ENCODE measurements at regions not wholly inside any gene's neighbourhood (a gene's known extent, or its start where the extent isn't known, plus 50 kb on each side); places are given as distances from the start of the nearest gene placed in this dataset.

GRCh38 chr9:38256461-38256860 is 136.0 kb upstream of the ALDH1B1 start:
- H4K20me1 ChIP-seq (ENCODE audit: insufficient read depth, low read length): no peaks in the 10 kb centered on the region
- no peaks in the 10 kb centered on the region for H3K4me1 ChIP-seq (ENCODE audit: low read length)
- H3K27ac ChIP-seq (ENCODE audit: low read length): no peak overlapping the region
- no peak for DNase-seq
- no peaks in the 10 kb centered on the region for H3K79me2 ChIP-seq (ENCODE audit: low read length)
- H3F3A ChIP-seq (ENCODE audit: insufficient read depth, low read length): no peaks in the 10 kb centered on the region
- TF ChIP-seq EZH2 (optimal IDR thresholded peaks at IDR 0.05; ENCODE audit: low read depth, low read length) (no peak), EZH2phosphoT487 (IDR thresholded peaks at IDR 0.05; ENCODE audit: low read length) (no peak), CTCF (IDR thresholded peaks at IDR 0.05; ENCODE audit: low read length) (no peak)
- no peak overlapping the region for H3K4me3 ChIP-seq (ENCODE audit: low read length)
- no peak overlapping the region for H2AFZ ChIP-seq (ENCODE audit: low read length)
- no peaks in the 10 kb centered on the region for H3K27me3 ChIP-seq (replicated peaks; ENCODE audit: insufficient read depth, low read length)
- H3K36me3 ChIP-seq (replicated peaks; ENCODE audit: insufficient read depth, low read length): no peaks in the 10 kb centered on the region
- no peak overlapping the region for H3K9ac ChIP-seq (ENCODE audit: low read length)
- H3K9me2 ChIP-seq (replicated peaks; ENCODE audit: insufficient read depth, low read length): no peaks in the 10 kb centered on the region
- H3K9me3 ChIP-seq (replicated peaks; ENCODE audit: insufficient read depth, low read length): no peaks in the 10 kb centered on the region; the same call in 1 of the 2 replicates
- H3K4me2 ChIP-seq (ENCODE audit: low read depth, low read length): no peak overlapping the region

- DNase-seq: no peak
- Histone ChIP-seq H3K4me2 (ENCODE audit: low read depth, low read length) (no peak overlapping the region), H3K4me3 (ENCODE audit: low read length) (no peak overlapping the region), H2AFZ (ENCODE audit: low read length) (no peak overlapping the region), H3K9me2 (replicated peaks; ENCODE audit: insufficient read depth, low read length) (no peaks in the 10 kb centered on the region), H3K9ac (ENCODE audit: low read length) (no peak overlapping the region), H3K9me3 (replicated peaks; ENCODE audit: insufficient read depth, low read length) (no peaks in the 10 kb centered on the region; the same call in 1 of the 2 replicates), H3F3A (ENCODE audit: insufficient read depth, low read length) (no peaks in the 10 kb centered on the region), H4K20me1 (ENCODE audit: insufficient read depth, low read length) (no peaks in the 10 kb centered on the region), H3K27ac (ENCODE audit: low read length) (no peak overlapping the region), H3K27me3 (replicated peaks; ENCODE audit: insufficient read depth, low read length) (no peaks in the 10 kb centered on the region), H3K79me2 (ENCODE audit: low read length) (no peaks in the 10 kb centered on the region), H3K4me1 (ENCODE audit: low read length) (no peaks in the 10 kb centered on the region), H3K36me3 (replicated peaks; ENCODE audit: insufficient read depth, low read length) (no peaks in the 10 kb centered on the region)
- TF ChIP-seq EZH2 (optimal IDR thresholded peaks at IDR 0.05; ENCODE audit: low read depth, low read length) (no peak), CTCF (IDR thresholded peaks at IDR 0.05; ENCODE audit: low read length) (no peak), EZH2phosphoT487 (IDR thresholded peaks at IDR 0.05; ENCODE audit: low read length) (no peak)
Observed at GRCh38 chr9:38255599-38255998, 136.9 kb upstream of the ALDH1B1 start.

GRCh38 chr9:38254756-38255155 is 137.7 kb upstream of the ALDH1B1 start:
- Histone ChIP-seq H4K20me1 (ENCODE audit: insufficient read depth, low read length) (no peaks in the 10 kb centered on the region), H3K9ac (ENCODE audit: low read length) (no peak overlapping the region), H2AFZ (ENCODE audit: low read length) (no peak overlapping the region), H3K4me3 (ENCODE audit: low read length) (no peak overlapping the region), H3K36me3 (replicated peaks; ENCODE audit: insufficient read depth, low read length) (no peaks in the 10 kb centered on the region), H3K4me2 (ENCODE audit: low read depth, low read length) (no peak overlapping the region), H3K9me2 (replicated peaks; ENCODE audit: insufficient read depth, low read length) (no peaks in the 10 kb centered on the region), H3K4me1 (ENCODE audit: low read length) (no peaks in the 10 kb centered on the region), H3K79me2 (ENCODE audit: low read length) (no peaks in the 10 kb centered on the region), H3K27ac (ENCODE audit: low read length) (no peak overlapping the region), H3K27me3 (replicated peaks; ENCODE audit: insufficient read depth, low read length) (no peaks in the 10 kb centered on the region), H3K9me3 (replicated peaks; ENCODE audit: insufficient read depth, low read length) (no peaks in the 10 kb centered on the region; the same call in 1 of the 2 replicates), H3F3A (ENCODE audit: insufficient read depth, low read length) (no peaks in the 10 kb centered on the region)
- no peak for DNase-seq
- TF ChIP-seq EZH2phosphoT487 (IDR thresholded peaks at IDR 0.05; ENCODE audit: low read length) (no peak), CTCF (IDR thresholded peaks at IDR 0.05; ENCODE audit: low read length) (no peak), EZH2 (optimal IDR thresholded peaks at IDR 0.05; ENCODE audit: low read depth, low read length) (no peak)

Measured in MM.1S (cell line).